Activated CD8-positive, alpha-beta memory T cell treated with anti-CD3 and anti-CD28 coated beads for 4 hours (primary cell): ENCODE measurements at regions not wholly inside any gene's neighbourhood (a gene's known extent, or its start where the extent isn't known, plus 50 kb on each side); places are given as distances from the start of the nearest gene placed in this dataset.

ENCODE experiments used
- DNase-seq, 2 donors: peaks; one replicate each; pipeline ENCODE4 v3.0.0-alpha.2; 2020; ENCODE audit warnings: low read depth in 2 of 2

GRCh38 chr6:170178561-170179477, 112.1 kb downstream of the DLL1 start:
- no peak for DNase-seq

DNA sequence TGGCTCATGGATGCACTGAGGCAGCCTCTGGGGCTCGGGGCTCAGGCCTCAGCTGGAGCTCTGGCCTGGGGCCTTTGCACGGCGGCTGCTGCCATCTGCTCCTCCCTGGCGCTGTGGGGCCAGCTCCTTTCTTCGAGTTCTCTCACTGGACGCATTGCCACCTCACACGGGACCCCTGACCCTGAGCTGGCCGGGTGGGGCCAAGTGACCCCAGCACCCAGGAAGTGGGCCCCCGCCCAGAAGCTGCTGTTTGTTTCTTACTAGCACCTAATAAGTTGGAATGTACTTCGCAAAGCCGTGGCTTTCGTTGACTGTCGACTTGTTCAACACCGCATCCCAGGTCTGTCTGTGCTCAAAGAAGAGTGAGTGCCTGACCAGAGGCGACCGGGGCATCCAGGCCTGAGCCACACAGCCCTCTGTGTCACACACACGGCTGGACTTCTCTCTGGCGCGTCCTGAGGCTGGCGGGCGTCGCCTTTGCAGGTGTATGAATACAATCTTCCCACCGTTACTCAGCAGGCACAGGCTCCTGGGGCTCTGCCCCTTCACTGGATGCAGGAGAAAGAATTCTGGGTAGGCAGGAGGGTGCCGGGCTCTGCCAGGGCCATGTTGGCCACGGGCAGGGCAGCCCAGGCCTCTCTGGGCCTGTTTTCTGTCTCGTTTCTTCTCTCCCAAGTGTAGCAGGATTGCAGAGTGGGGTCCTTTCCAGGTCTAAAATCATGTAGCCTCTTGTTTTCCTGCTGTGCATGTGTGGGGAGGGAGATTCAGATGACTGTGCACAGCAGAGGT, 112.9 kb downstream of the DLL1 start:
- no peak for DNase-seq

GRCh38 chr6:170176898-170177771, 113.7 kb downstream of the DLL1 start:
- DNase-seq = no peak

- DNase-seq = no peak
Observed at GRCh38 chr6:170176136-170176897, 114.6 kb downstream of the DLL1 start.

- no peak for DNase-seq
Observed at GRCh38 chr6:170175644-170176135, 115.2 kb downstream of the DLL1 start.

DNA sequence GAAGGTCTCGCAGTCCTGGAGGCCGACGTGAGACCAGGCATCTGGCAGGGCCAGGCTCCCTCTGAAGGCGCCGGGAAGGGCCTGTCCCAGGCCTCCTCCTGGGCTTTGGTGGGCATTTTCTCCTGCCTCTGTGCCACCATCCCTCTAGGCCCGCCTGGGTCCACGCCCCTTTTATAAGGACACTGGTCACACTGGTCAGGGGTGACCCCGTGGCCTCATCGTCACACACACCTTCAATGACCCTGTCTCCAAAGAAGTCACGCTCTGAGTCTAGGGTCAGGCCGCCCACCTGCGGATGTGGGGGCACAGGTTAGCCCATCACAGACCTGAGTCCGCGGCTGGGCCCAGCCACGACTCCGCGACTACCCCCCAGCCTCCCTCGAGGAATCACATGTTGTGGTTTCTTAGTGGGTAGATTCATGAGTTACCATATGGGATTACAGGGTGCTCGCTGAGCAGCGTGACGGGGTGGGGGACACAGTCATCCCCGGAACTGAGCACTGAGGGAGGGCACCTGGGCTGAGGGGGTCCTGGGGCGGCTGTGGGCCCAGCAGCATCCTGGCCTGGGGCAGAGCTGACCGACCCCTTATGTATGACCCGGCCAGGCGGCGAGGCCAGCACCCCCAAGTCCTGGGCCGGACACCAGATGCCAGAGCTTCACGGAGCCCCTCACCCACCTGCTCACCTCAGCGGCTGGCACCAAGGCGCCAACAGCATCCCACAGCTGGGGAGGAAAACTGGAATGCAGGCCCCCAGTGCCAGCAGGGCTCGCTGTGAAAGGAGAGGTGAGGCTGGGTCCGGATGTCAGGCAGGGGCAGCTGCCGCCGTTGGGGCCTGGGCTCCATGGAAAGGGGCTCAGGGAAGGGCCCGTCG, 115.9 kb downstream of the DLL1 start:
- no peak for DNase-seq

DNA sequence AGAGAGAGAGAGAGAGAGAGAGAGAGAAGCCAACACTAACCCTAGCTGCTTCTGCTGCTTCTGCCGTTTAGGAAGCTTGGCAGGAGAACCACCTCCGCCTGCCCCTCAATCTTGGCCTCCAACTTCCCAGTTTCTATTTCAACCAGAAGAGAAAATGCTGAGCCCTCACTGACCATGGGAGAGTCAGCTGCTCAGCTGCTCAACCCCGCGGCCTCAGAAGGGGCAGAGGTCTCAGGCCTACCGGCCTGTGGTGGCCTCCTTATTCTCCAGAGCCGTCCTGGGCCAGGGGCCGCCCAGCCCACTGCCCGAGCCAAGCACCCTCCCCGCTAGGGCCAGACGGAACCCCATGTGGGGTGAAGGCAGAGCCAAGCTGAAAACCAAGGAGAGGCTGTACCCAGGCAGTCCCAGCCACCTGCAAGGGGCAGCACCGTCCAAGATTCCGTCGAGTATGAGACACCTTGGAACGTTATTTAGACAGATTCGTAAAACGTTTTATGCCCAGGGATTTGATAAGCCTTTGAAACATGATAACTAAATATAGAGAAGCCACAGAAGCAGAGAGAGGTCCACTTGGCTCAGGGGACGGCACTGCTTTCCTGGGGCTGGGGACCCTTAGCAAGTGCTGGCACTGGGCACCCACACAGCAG, 116.6 kb downstream of the DLL1 start:
- DNase-seq = no peak

DNA sequence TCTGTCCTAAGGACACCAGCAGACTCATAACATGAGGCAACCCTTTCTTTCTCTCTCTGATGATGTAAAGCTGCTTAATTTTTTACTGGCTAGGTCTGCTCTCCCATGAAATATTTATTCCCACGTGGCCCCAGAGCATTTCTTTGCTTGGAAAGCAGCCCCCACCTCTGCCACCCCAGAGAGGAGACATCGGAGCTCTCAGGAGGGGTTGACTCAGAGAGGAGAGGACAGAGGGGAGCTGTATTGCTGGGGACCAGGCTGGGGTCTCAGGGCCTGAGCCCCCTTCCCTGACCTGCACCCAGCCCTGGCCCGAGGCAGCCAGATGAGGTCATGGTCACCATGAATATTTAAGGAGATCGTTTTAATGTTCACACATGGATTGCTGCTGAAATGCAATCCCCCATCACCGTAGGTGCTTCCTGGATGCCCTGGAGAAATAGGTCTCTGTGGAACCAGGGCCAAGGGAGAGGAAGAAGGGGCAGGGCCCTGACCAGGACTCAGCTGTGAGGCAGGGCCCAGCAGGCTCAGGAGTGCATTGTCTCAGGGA, 117.5 kb downstream of the DLL1 start:
- no peak for DNase-seq

- DNase-seq = no peak
Observed at GRCh38 chr6:170172825-170173256, 118.0 kb downstream of the DLL1 start.

GRCh38 chr6:170172392-170172791, 118.5 kb downstream of the DLL1 start:
- no peak for DNase-seq

DNA sequence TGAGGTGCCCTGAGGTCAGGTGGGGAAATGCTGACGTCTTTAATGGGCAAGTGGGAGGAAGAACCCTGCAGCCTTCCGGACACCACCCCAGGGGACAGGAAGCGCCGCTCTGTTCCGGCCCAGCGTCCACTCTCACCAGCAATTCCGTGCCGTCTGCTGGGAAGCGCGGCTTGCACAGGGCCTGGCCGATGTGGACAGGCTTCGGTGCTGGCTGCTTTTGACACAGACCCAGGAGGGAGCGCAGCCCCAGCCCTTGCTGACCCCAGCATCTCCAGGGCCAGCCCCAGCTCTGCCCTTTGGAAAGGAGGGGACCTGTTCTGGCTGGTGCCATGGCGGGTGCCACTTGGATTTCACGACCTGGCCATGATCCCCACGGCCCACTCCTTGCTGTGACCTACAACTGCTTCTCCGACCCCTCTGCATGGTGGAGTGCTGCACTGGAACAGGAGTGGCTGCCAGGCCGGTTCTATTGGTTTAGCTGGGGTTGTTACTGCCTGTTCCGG, 123.2 kb downstream of the DLL1 start:
- no peak for DNase-seq

DNA sequence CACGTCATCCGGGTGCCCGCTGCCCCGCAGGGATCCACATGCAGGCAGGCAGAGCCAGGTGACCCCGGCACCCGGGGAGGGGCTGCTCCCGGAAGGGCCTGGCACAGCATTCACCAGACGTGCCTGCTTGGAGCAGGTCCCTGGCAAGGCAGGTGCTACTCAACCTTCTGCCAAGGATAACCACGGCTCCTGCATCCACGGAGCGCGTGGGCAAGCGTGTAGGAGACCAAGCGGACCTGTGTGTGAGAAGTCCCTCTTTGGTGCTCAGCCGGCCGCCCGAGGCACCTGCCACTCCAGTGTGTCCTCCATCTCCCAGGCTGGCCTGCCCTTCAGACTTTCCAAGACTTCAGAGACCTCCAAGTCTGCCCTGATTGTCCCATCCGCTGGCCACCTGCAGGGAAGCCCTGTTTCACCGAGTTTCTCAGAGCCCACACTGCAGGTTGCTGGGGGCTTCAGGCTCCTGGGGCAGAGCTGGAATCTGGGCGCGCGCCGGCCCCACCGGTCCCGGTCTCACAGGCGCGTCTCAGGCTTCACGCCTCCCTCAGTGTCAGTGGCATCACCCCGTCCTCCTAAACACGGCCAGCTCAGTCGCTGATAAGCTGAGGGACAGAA, 124.3 kb downstream of the DLL1 start:
- DNase-seq = no peak

DNA sequence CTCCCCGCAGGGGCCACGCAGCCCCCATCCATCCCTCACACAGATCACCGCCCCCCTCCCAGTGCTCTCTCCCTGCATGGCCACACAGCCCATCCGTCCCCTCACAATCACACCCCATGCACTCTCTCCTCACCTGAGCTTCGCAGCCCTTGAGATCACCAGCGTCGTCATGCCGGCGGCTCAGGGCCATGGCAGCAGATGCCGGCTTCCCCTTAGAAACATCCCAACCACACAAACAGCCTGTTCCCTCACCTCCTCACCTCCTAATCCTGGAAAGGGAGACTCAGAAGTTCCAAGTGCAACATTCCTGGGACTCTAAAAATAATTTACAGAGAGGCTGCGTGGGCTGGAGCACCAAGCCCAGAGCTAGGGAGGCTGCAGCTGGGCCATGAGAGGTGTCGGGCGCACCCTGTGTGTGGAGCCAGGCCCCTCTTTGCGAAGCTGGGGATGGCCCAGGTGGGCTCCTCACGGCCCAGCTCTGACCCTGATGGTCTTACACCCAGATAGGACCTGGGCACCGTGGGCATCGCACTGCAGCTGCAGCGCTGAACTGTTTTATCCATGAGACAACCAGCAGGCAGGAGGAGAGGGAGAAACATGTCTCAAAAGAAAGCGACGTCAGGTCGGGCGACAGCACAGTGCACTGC, 125.3 kb downstream of the DLL1 start:
- DNase-seq = no peak

DNA sequence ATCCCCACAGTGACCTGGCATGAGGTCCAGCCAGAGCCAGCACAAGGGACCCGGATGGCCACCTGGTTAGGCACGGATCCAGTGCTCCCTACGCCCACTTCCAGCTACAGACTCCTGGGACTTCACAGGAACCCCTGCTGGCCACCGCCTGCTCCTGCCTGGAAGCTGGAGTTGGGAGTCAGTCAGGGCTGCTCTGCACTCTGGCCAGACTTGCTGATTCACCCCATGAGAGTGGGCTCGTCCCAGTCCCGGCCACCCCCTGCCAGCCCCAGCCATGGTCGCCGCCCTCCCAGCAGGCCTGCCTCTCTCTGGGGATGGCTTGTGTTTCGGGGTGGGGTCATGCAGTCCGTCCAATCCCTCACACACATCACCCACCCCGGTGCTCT, 125.8 kb downstream of the DLL1 start:
- no peak for DNase-seq

- no peak for DNase-seq
Observed at GRCh38 chr6:170164271-170164900, 126.5 kb downstream of the DLL1 start.

DNA sequence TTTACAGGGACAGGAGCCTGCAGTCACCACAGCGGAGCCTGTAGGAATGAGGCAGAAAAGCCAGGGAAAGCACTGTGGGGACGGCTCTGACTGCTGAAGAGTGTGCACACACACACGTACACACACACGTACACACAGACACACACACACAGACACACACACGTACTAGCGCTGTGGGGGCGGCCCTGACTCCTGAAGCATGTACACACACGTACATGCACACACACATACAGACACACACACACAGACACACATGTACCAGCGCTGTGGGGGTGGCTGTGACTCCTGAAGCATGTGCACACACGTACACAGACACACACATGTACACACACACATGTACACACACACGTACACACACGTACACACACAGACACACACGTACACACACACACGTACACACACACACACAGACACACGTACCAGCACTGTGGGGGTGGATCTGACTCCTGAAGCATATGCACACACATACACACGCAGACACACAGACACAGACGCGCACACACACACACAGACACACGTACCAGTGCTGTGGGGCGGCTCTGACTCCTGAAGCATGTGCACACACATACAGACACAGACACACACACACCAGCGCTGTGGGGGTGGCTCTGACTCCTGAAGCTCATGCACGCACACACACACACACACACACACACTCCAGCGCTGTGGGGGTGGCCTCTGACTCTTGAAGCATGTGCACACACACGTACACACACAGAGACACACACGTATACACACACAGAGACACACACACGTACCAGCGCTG, 127.3 kb downstream of the DLL1 start:
- no peak for DNase-seq
